ENCODE measurements at regions not wholly inside any gene's neighbourhood (a gene's known extent, or its start where the extent isn't known, plus 50 kb on each side); places are given as distances from the start of the nearest gene placed in this dataset.

GRCh38 chr5:167814040-167814439, 477.4 kb upstream of the WWC1 start:
- TF ChIP-seq CTCF (IDR thresholded peaks at IDR 0.05; ENCODE audit: extremely low read depth, missing control alignments): no peak
- no peak for DNase-seq (ENCODE audit: low spot score)

GRCh38 chr5:167814828-167815227, 476.6 kb upstream of the WWC1 start:
- no peak for TF ChIP-seq CTCF (IDR thresholded peaks at IDR 0.05; ENCODE audit: extremely low read depth, missing control alignments)
- no peak for DNase-seq (ENCODE audit: low spot score)

- DNase-seq (ENCODE audit: low spot score): no peak
- no peak for TF ChIP-seq CTCF (IDR thresholded peaks at IDR 0.05; ENCODE audit: extremely low read depth, missing control alignments)
These were observed 475.1 kb upstream of the WWC1 start for GRCh38 chr5:167816354-167816753.

GRCh38 chr5:167816864-167817263, 474.6 kb upstream of the WWC1 start:
- TF ChIP-seq CTCF (IDR thresholded peaks at IDR 0.05; ENCODE audit: extremely low read depth, missing control alignments): no peak
- no peak for DNase-seq (ENCODE audit: low spot score)

- no peak for TF ChIP-seq CTCF (IDR thresholded peaks at IDR 0.05; ENCODE audit: extremely low read depth, missing control alignments)
- peak; percentile 18 for DNase-seq (ENCODE audit: low spot score)
These were observed 472.0 kb upstream of the WWC1 start for GRCh38 chr5:167819406-167819805.

GRCh38 chr5:167820101-167820990, 471.1 kb upstream of the WWC1 start:
- DNase-seq (ENCODE audit: low spot score): no peak
- no peak for TF ChIP-seq CTCF (IDR thresholded peaks at IDR 0.05; ENCODE audit: extremely low read depth, missing control alignments)

GRCh38 chr5:167821151-167821550, 470.3 kb upstream of the WWC1 start:
- TF ChIP-seq CTCF (IDR thresholded peaks at IDR 0.05; ENCODE audit: extremely low read depth, missing control alignments): no peak
- DNase-seq (ENCODE audit: low spot score): no peak
